CD8-positive, alpha-beta memory T cell (primary cell): ENCODE measurements at regions not wholly inside any gene's neighbourhood (a gene's known extent, or its start where the extent isn't known, plus 50 kb on each side); places are given as distances from the start of the nearest gene placed in this dataset.

Experiments
- CTCF ChIA-PET: fragments of 350-600 bp; sonication (Branson Sonifier 250); formaldehyde crosslinking; loops from one replicate; lab custom pipeline; 2021; ENCODE audit warnings: antibody characterized with exemption; lab: Charles Lee
- POLR2A ChIA-PET: fragments of 350-600 bp; sonication (Branson Sonifier 250); formaldehyde crosslinking; loops from one replicate; lab custom pipeline; 2021; ENCODE audit warnings: antibody characterized with exemption; lab: Charles Lee
- DNase-seq, 5 donors: peaks; one replicate each; pipeline versions ENCODE4 v3.0.0 to v3.0.0-alpha.2; 2020 to 2022; ENCODE audit warnings: mixed read lengths in 1 of 5
- H3K27ac ChIP-seq: one replicate; pipeline ENCODE4 v1.7.0; 2013; ENCODE audit warnings: low read depth, mild to moderate bottlenecking, low read length, moderate library complexity
- H3K27me3 ChIP-seq: 2 replicates; pipeline ENCODE4 v1.7.0; 2013; ENCODE audit warnings: low read length, mild to moderate bottlenecking; ENCODE audit not compliant: insufficient read depth, poor library complexity, severe bottlenecking
- H3K36me3 ChIP-seq: 2 replicates; pipeline ENCODE4 v1.7.0; 2013; ENCODE audit warnings: mild to moderate bottlenecking, low read length, moderate library complexity; ENCODE audit not compliant: insufficient read depth
- H3K4me1 ChIP-seq: 2 replicates; pipeline ENCODE4 v1.7.0; 2013; ENCODE audit warnings: mild to moderate bottlenecking, low read length, moderate library complexity; ENCODE audit not compliant: insufficient read depth
- H3K4me3 ChIP-seq: 2 replicates; pipeline ENCODE4 v1.7.0; 2013; ENCODE audit warnings: mild to moderate bottlenecking, low read length
- H3K9me3 ChIP-seq: 2 replicates; pipeline ENCODE4 v1.7.0; 2013; ENCODE audit warnings: mild to moderate bottlenecking, low read length
- H3K27ac Mint-ChIP-seq, 8 donors: one replicate each; pipeline ENCODE4 v1.8.0; 2020 to 2021; ENCODE audit warnings: mixed read lengths in 8 of 8, mild to moderate bottlenecking in 6 of 8, inconsistent platforms in 3 of 8, moderate library complexity in 3 of 8
- H3K27me3 Mint-ChIP-seq, 2 donors: one replicate each; pipeline ENCODE4 v1.8.0; 2020 to 2021; ENCODE audit warnings: mixed read lengths in 2 of 2, mild to moderate bottlenecking in 1 of 2, moderate library complexity in 1 of 2
- H3K36me3 Mint-ChIP-seq, 3 donors: one replicate each; pipeline ENCODE4 v1.8.0; 2020 to 2021; ENCODE audit warnings: mixed read lengths in 3 of 3, inconsistent platforms in 1 of 3, mild to moderate bottlenecking in 1 of 3
- H3K4me1 Mint-ChIP-seq, 3 donors: one replicate each; pipeline ENCODE4 v1.8.0; 2020 to 2021; ENCODE audit warnings: mixed read lengths in 3 of 3, inconsistent platforms in 1 of 3, mild to moderate bottlenecking in 1 of 3
- H3K4me3 Mint-ChIP-seq, 7 donors: one replicate each; pipeline ENCODE4 v1.8.0; 2020 to 2021; ENCODE audit warnings: mixed read lengths in 7 of 7, mild to moderate bottlenecking in 6 of 7, moderate library complexity in 4 of 7, inconsistent platforms in 2 of 7
- H3K9me3 Mint-ChIP-seq, 5 donors: one replicate each; pipeline ENCODE4 v1.8.0; 2020 to 2022; ENCODE audit warnings: mixed read lengths in 5 of 5, mild to moderate bottlenecking in 3 of 5, moderate library complexity in 2 of 5, inconsistent platforms in 1 of 5

DNA sequence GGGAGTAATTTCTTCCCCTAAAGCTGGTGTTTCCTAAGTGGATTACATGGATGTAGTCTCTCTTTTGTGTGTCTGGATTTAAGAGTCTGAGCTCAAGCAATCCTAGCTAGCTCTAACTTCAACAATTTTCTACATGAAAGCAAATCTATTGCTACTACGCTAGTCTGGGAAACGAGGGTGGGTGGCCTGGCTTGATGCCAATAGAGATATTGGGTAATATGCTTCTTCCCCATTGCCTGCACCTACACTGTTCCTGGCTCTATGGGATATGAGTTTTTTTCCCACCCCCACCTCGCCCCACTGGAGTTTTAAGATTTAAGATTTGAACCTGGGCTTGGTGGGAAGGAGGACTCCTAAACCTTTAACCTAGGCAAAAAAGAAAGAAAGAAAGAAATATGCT lies 158.8 kb downstream of the RBM46 start:
- POLR2A ChIA-PET, result no interaction called here
- Mint-ChIP-seq H3K36me3 (no peaks in the 10 kb centered on the region), H3K27me3 (peaks cover 0 to 3% of the 10 kb centered on the region in 2 donors), H3K4me1 (no peaks in the 10 kb centered on the region), H3K4me3 (no peak overlapping the region), H3K9me3 (peaks cover 6 to 13% (median 12%) of the 10 kb centered on the region in 5 donors), H3K27ac (no peak overlapping the region)
- no peak for DNase-seq
- Histone ChIP-seq H3K4me1 (no peaks in the 10 kb centered on the region), H3K9me3 (no peaks in the 10 kb centered on the region), H3K36me3 (no peaks in the 10 kb centered on the region), H3K27ac (no peak overlapping the region), H3K27me3 (no peaks in the 10 kb centered on the region), H3K4me3 (no peak overlapping the region)
- CTCF ChIA-PET, result no interaction called here

- Mint-ChIP-seq H3K9me3 (peaks cover 0 to 8% (median 3%) of the 10 kb centered on the region in 5 donors), H3K27me3 (peaks cover 0 to 3% of the 10 kb centered on the region in 2 donors), H3K36me3 (no peaks in the 10 kb centered on the region), H3K27ac (no peak overlapping the region), H3K4me3 (no peak overlapping the region), H3K4me1 (no peaks in the 10 kb centered on the region)
- Histone ChIP-seq H3K27me3 (no peaks in the 10 kb centered on the region), H3K4me1 (no peaks in the 10 kb centered on the region), H3K36me3 (no peaks in the 10 kb centered on the region), H3K9me3 (no peaks in the 10 kb centered on the region), H3K4me3 (no peak overlapping the region), H3K27ac (no peak overlapping the region)
- CTCF ChIA-PET, result no interaction called here
- POLR2A ChIA-PET, result no interaction called here
- no peak for DNase-seq
Observed at GRCh38 chr4:154942176-154942575, 161.1 kb downstream of the RBM46 start.

DNA sequence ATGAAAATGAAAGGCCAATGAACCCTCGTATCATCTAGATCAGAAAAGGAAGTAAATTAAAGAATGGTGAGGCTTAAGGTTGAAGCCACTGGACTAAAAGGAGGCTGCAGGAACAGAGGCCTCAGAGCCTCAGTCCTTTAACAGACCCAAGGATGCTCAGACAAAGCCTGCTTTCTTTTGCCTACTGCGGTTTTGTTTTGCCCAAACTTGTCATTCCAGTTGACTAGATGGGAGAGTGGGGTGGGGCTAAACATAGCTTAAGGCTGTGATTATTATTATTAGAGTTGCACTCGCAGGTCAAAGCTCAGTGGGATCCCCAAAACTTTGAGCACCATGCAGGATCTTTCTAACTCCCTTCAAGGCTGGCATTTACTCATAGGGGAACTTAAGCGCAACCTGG lies 163.9 kb downstream of the RBM46 start:
- H3K27me3 ChIP-seq, result no peaks in the 10 kb centered on the region
- Mint-ChIP-seq H3K9me3 (peaks cover under 1 to 5% (median 3%) of the 10 kb centered on the region in 5 donors), H3K4me3 (no peak overlapping the region), H3K27me3 (no peaks in the 10 kb centered on the region), H3K27ac (no peak overlapping the region), H3K4me1 (no peaks in the 10 kb centered on the region), H3K36me3 (no peaks in the 10 kb centered on the region)
- no peaks in the 10 kb centered on the region for H3K4me1 ChIP-seq
- ChIA-PET CTCF (no interaction called here), POLR2A (no interaction called here)
- H3K9me3 ChIP-seq, result no peaks in the 10 kb centered on the region
- H3K36me3 ChIP-seq, result no peaks in the 10 kb centered on the region
- H3K27ac ChIP-seq, result no peak overlapping the region
- H3K4me3 ChIP-seq, result no peak overlapping the region
- no peak for DNase-seq

DNA sequence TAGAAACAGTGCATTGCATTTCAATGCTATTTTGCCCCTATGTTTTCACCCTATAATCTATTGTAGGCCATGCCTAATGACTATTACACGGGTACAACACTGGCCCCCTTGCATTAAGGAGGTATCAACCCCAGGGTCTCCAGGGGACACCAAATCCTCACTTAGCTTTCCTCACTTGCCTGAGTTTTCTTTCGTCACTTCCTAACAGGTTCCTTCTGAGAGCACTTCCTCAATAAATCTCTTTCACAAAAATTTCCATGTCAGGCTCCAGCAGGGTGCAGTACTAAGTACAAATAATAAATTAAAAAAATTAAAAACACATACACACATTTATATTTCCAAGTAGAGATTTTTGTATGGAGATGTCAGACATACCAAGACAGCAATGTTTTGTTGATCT lies 165.0 kb downstream of the RBM46 start:
- Histone ChIP-seq H3K27me3 (no peaks in the 10 kb centered on the region), H3K4me1 (no peaks in the 10 kb centered on the region), H3K27ac (no peak overlapping the region), H3K36me3 (no peaks in the 10 kb centered on the region), H3K9me3 (no peaks in the 10 kb centered on the region), H3K4me3 (no peak overlapping the region)
- no peak for DNase-seq
- Mint-ChIP-seq H3K4me3 (no peak overlapping the region), H3K36me3 (no peaks in the 10 kb centered on the region), H3K9me3 (peaks cover 0 to 8% (median 6%) of the 10 kb centered on the region in 5 donors), H3K4me1 (no peaks in the 10 kb centered on the region), H3K27me3 (no peaks in the 10 kb centered on the region), H3K27ac (no peak overlapping the region)
- ChIA-PET CTCF (no interaction called here), POLR2A (no interaction called here)

- no peak for DNase-seq
- no peak overlapping the region for H3K27ac Mint-ChIP-seq
- no peaks in the 10 kb centered on the region for H3K27me3 Mint-ChIP-seq
- no peak overlapping the region for H3K4me3 ChIP-seq
- no peaks in the 10 kb centered on the region for H3K27me3 ChIP-seq
- H3K36me3 ChIP-seq, result no peaks in the 10 kb centered on the region
- H3K4me1 Mint-ChIP-seq, result no peaks in the 10 kb centered on the region
- H3K9me3 Mint-ChIP-seq, result peaks cover 0 to 16% (median 3%) of the 10 kb centered on the region in 5 donors
- ChIA-PET POLR2A (no interaction called here), CTCF (interaction anchor here (1.1 kb wide), 1 partner anchor 14 kb away, joined by 4 read pairs; no protein-coding TSS in a partner anchor)
- no peak overlapping the region for H3K27ac ChIP-seq
- H3K36me3 Mint-ChIP-seq, result no peaks in the 10 kb centered on the region
- no peaks in the 10 kb centered on the region for H3K4me1 ChIP-seq
- no peaks in the 10 kb centered on the region for H3K9me3 ChIP-seq
- H3K4me3 Mint-ChIP-seq, result no peak overlapping the region
Observed at GRCh38 chr4:154953691-154954090, 172.6 kb downstream of the RBM46 start.

DNA sequence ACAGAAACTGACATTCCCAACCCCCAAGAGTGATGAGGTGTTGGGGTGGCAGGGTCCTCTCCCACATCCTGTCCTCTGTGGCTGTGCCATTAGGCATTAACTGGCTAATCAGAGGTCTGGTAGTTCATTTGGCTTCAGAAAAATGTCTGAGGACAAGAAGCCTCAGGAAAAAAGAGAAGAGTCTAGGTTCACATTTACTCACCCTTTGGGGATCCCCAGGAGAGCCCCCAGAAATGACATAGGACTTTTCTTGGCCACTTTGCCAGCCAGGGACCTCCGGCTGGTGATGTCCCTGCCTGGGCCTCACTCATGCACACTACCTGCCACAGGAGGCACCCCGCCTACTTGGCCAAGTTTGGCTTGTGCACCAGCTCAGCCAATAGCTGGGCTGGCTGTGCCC lies 173.0 kb downstream of the RBM46 start:
- H3K27ac Mint-ChIP-seq, result no peak overlapping the region
- H3K4me3 ChIP-seq, result no peak overlapping the region
- no peaks in the 10 kb centered on the region for H3K36me3 Mint-ChIP-seq
- POLR2A ChIA-PET, result no interaction called here
- no peak overlapping the region for H3K4me3 Mint-ChIP-seq
- H3K36me3 ChIP-seq, result no peaks in the 10 kb centered on the region
- H3K27me3 ChIP-seq, result no peaks in the 10 kb centered on the region
- CTCF ChIA-PET, result interaction anchor here (1.1 kb wide), 1 partner anchor 13 kb away, joined by 4 read pairs; no protein-coding TSS in a partner anchor
- H3K27ac ChIP-seq, result no peak overlapping the region
- H3K4me1 Mint-ChIP-seq, result no peaks in the 10 kb centered on the region
- H3K9me3 Mint-ChIP-seq, result peaks cover 2 to 16% (median 3%) of the 10 kb centered on the region in 5 donors
- no peak for DNase-seq
- H3K9me3 ChIP-seq, result no peaks in the 10 kb centered on the region
- H3K27me3 Mint-ChIP-seq, result no peaks in the 10 kb centered on the region
- no peaks in the 10 kb centered on the region for H3K4me1 ChIP-seq

DNA sequence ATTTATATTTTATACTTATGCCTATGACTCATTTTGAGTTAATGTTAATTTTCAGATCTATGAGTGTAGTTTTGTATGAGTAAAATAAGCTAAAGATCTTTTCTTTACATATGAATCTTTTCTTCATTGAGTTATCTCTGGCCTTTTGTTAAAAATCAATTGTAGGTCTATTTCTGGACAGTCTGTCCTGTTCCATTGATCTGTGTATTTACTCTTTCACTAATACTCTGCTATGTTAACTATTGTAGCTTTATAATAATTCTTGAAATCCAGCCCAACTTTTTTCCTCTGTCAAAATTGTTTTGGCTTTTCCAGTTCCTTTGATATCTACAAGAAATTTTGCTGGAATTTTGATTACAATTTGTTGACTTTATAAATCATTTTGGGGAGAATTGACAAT lies 177.0 kb downstream of the RBM46 start:
- Histone ChIP-seq H3K27me3 (no peaks in the 10 kb centered on the region), H3K36me3 (no peaks in the 10 kb centered on the region), H3K27ac (no peak overlapping the region), H3K4me1 (no peaks in the 10 kb centered on the region), H3K9me3 (no peaks in the 10 kb centered on the region), H3K4me3 (no peak overlapping the region)
- Mint-ChIP-seq H3K4me1 (no peaks in the 10 kb centered on the region), H3K36me3 (no peaks in the 10 kb centered on the region), H3K4me3 (no peak overlapping the region), H3K27ac (peak overlapping the region in 1 of 8 donors; percentile 59), H3K9me3 (peaks cover 0 to 8% (median 0%) of the 10 kb centered on the region in 5 donors), H3K27me3 (no peaks in the 10 kb centered on the region)
- ChIA-PET CTCF (no interaction called here), POLR2A (no interaction called here)
- DNase-seq, result no peak

DNA sequence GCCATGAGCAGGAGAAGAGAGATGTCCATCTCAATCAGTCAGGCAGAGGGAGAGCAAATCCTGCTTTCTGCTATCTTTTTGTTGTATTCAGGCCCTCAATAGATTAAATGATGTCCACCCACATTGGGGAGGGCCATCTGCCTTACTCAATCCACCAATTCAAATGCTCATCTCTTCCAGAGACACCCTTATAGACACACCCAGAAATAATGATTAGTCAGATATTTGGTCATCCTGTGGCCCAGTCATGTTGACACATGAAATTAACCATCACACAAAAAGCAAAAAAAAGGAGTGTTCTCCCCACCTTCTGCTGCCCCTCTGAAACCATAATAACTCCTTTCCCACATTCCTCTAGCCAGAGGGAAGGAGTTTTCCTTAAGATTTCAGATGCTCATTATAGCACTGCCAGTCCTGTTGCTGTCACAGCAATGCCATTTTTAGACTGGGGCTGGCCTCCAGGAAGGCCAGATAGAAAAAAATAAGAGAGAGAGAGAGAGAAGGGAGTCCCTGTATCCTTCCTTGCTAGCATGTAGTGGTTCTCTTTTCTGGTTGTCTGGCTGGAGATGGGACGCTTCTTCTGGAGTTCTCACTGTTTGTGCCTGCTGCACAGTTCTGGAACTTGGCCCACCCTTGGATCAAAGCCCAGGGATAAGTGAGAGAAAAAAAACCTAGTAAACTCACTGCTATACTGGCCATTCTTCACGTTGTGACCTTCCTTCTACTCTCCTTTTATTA lies 177.7 kb downstream of the RBM46 start:
- H3K36me3 ChIP-seq, result no peaks in the 10 kb centered on the region
- Mint-ChIP-seq H3K27me3 (peaks cover 0 to under 1% of the 10 kb centered on the region in 2 donors), H3K4me3 (no peak overlapping the region), H3K9me3 (peaks cover 0 to 8% (median 0%) of the 10 kb centered on the region in 5 donors), H3K27ac (peak overlapping the region in 1 of 8 donors; percentile 59), H3K4me1 (no peaks in the 10 kb centered on the region), H3K36me3 (no peaks in the 10 kb centered on the region)
- H3K27me3 ChIP-seq, result no peaks in the 10 kb centered on the region
- no peaks in the 10 kb centered on the region for H3K9me3 ChIP-seq
- H3K4me3 ChIP-seq, result no peak overlapping the region
- H3K4me1 ChIP-seq, result no peaks in the 10 kb centered on the region
- no peak for DNase-seq
- ChIA-PET CTCF (no interaction called here), POLR2A (no interaction called here)
- no peak overlapping the region for H3K27ac ChIP-seq
